Glutamatergic neuron (in vitro differentiated cells): ENCODE measurements at regions not wholly inside any gene's neighbourhood (a gene's known extent, or its start where the extent isn't known, plus 50 kb on each side); places are given as distances from the start of the nearest gene placed in this dataset.

Experiments
- DNase-seq: peaks from one replicate; pipeline ENCODE4 v3.0.0; 2022
- H3K27ac Mint-ChIP-seq: one replicate; pipeline ENCODE4 v1.8.0; 2020; ENCODE audit warnings: mild to moderate bottlenecking, mixed read lengths, inconsistent platforms; ENCODE audit not compliant: unreplicated experiment
- H3K27me3 Mint-ChIP-seq: one replicate; pipeline ENCODE4 v1.8.0; 2020; ENCODE audit warnings: mild to moderate bottlenecking, moderate library complexity, mixed read lengths, inconsistent platforms; ENCODE audit not compliant: unreplicated experiment
- H3K36me3 Mint-ChIP-seq: one replicate; pipeline ENCODE4 v1.8.0; 2020; ENCODE audit warnings: mild to moderate bottlenecking, mixed read lengths, inconsistent platforms; ENCODE audit not compliant: unreplicated experiment
- H3K4me1 Mint-ChIP-seq: one replicate; pipeline ENCODE4 v1.8.0; 2020; ENCODE audit warnings: mild to moderate bottlenecking, low read depth, mixed read lengths, inconsistent platforms; ENCODE audit not compliant: unreplicated experiment
- H3K4me3 Mint-ChIP-seq: one replicate; pipeline ENCODE4 v1.8.0; 2020; ENCODE audit warnings: mild to moderate bottlenecking, mixed read lengths, inconsistent platforms; ENCODE audit not compliant: unreplicated experiment
- H3K9me3 Mint-ChIP-seq: one replicate; pipeline ENCODE4 v1.8.0; 2020; ENCODE audit warnings: mild to moderate bottlenecking, moderate library complexity, mixed read lengths, inconsistent platforms; ENCODE audit not compliant: unreplicated experiment
- TF ChIP-seq, protein P1 (sequence below): fragments of 200-600 bp; sonication (generic); IDR thresholded peaks from one replicate; pipeline ENCODE4 v1.5.0; 2021; ENCODE audit not compliant: partially characterized antibody, unreplicated experiment

- H3K27ac Mint-ChIP-seq = no peak overlapping the region
- H3K4me1 Mint-ChIP-seq = no peaks in the 10 kb centered on the region
Observed at GRCh38 chrX:1719270-1719669, 104.4 kb downstream of the ASMT start.

DNA sequence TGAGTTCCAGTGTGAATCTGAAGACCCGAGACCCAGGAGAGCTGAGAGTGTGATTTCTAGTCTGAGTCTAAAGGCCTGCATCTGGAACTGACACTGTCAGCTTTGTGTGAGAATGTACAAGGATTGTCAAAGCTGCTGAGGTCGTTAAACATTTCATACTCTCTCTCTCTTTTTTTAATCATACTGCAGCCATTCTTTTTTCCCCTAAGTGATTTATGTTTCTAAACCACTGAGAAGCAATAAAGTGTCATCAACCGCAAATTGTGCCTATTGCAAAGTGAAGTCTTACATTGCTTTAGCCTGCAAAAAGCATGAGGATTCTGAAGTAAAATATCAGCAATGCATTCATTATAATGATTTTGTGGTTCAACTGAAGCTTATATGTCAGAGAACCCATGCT lies 106.0 kb downstream of the ASMT start:
- Mint-ChIP-seq H3K4me3 (no peak overlapping the region), H3K36me3 (no peaks in the 10 kb centered on the region), H3K27ac (no peak overlapping the region), H3K4me1 (no peaks in the 10 kb centered on the region), H3K9me3 (no peaks in the 10 kb centered on the region), H3K27me3 (peaks cover 1% of the 10 kb centered on the region)
- TF ChIP-seq, protein P1, sequence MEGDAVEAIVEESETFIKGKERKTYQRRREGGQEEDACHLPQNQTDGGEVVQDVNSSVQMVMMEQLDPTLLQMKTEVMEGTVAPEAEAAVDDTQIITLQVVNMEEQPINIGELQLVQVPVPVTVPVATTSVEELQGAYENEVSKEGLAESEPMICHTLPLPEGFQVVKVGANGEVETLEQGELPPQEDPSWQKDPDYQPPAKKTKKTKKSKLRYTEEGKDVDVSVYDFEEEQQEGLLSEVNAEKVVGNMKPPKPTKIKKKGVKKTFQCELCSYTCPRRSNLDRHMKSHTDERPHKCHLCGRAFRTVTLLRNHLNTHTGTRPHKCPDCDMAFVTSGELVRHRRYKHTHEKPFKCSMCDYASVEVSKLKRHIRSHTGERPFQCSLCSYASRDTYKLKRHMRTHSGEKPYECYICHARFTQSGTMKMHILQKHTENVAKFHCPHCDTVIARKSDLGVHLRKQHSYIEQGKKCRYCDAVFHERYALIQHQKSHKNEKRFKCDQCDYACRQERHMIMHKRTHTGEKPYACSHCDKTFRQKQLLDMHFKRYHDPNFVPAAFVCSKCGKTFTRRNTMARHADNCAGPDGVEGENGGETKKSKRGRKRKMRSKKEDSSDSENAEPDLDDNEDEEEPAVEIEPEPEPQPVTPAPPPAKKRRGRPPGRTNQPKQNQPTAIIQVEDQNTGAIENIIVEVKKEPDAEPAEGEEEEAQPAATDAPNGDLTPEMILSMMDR = no peak
- DNase-seq = no peak

More at GRCh38 chrX:1719270-1719669, 104.4 kb downstream of the ASMT start:
- H3K4me3 Mint-ChIP-seq = no peak overlapping the region
- no peaks in the 10 kb centered on the region for H3K36me3 Mint-ChIP-seq
- peaks cover 1% of the 10 kb centered on the region for H3K27me3 Mint-ChIP-seq
- no peaks in the 10 kb centered on the region for H3K9me3 Mint-ChIP-seq
- TF ChIP-seq, protein P1 = no peak
- no peak for DNase-seq

DNA sequence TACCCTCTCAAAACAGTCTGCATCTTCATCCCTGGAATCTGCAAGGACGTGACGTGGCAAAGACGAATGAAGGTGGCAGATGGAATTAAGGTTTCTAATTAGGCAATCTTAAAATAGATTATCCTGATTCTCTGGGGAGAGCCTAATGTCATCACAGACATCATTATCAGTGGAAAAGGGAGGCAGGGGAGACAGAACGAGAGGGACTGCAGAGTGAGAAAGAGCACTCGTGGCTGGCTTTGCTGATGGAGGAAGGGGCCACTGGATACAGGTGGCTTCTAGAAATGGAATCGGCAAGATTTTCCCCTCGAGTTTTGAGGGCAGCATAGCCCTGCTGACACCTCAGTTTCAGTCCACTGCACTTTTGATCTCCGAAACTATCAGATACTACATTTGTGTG lies 110.6 kb downstream of the ASMT start:
- no peak for DNase-seq
- Mint-ChIP-seq H3K27ac (no peak overlapping the region), H3K9me3 (peaks cover 3% of the 10 kb centered on the region), H3K27me3 (peaks cover 7% of the 10 kb centered on the region), H3K36me3 (no peaks in the 10 kb centered on the region), H3K4me3 (no peak overlapping the region), H3K4me1 (no peaks in the 10 kb centered on the region)
- TF ChIP-seq, protein P1 = no peak

DNA sequence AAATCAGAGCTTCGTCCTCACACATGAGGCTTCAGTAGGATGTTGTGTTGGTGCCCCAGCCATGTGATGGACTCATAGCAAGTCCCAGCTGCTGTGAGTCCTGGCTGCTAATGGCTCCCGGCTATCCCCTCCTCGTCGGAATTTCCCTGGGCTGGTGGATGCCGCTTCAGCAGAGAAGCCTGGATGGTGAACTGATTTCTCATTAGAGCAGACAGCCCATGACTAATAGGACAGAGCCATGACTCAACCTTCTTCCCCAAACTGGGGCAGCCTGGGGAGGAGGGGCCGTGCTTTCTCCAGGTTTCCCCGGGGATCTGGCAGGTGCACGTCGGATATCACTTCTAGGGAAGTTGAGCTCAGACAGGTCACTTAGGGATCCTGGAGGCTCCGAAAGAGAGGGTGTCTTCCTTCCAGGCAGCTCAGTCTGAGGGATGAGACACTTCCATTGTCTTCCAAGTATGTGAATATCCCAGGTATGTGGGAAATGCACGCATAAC lies 112.7 kb downstream of the ASMT start:
- no peak for DNase-seq
- peaks cover 3% of the 10 kb centered on the region for H3K9me3 Mint-ChIP-seq
- H3K4me3 Mint-ChIP-seq = no peak overlapping the region
- no peaks in the 10 kb centered on the region for H3K36me3 Mint-ChIP-seq
- H3K4me1 Mint-ChIP-seq = no peaks in the 10 kb centered on the region
- no peak overlapping the region for H3K27ac Mint-ChIP-seq
- peaks cover 6% of the 10 kb centered on the region for H3K27me3 Mint-ChIP-seq
- TF ChIP-seq, protein P1 = no peak

DNA sequence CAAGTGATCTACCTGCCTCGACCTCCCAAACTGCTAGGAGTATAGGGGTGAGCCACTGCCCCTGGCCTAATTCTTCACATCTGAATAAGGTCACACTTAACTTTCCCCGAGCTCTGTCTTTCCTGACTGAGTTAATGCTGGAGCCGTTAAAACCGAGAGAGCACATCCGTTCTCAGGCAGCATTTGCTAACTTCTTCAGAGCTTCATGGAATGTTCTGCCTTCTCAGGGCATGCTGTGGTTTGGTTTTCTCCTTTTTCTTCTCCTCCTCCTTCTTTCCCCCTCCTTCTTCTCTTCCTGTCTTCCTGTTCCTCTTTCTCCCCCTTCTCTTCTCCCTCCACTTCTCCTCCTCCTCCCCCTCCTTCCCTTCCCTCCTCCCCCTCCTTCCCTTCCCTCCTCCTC lies 119.9 kb downstream of the ASMT start:
- DNase-seq = no peak
- Mint-ChIP-seq H3K4me1 (no peaks in the 10 kb centered on the region), H3K4me3 (no peak overlapping the region), H3K27ac (no peak overlapping the region), H3K9me3 (peaks cover 3% of the 10 kb centered on the region), H3K36me3 (no peaks in the 10 kb centered on the region), H3K27me3 (peaks cover 3% of the 10 kb centered on the region)
- TF ChIP-seq, protein P1 = no peak
